MG63 (cell line): ENCODE measurements at regions not wholly inside any gene's neighbourhood (a gene's known extent, or its start where the extent isn't known, plus 50 kb on each side); places are given as distances from the start of the nearest gene placed in this dataset.

Source experiments
- DNase-seq: peaks from one replicate; pipeline ENCODE4 v3.0.0-alpha.2; 2020
- H3K27me3 ChIP-seq: fragments of 250-450 bp; sonication (Bioruptor Pico); 2 replicates; pipeline ENCODE4 v1.5.1; 2020; ENCODE audit warnings: mild to moderate bottlenecking, moderate library complexity
- H3K36me3 ChIP-seq: fragments of 250-450 bp; sonication (Bioruptor Pico); 2 replicates; pipeline ENCODE4 v1.5.1; 2020; ENCODE audit warnings: mild to moderate bottlenecking, moderate library complexity
- H3K4me3 ChIP-seq: fragments of 250-450 bp; sonication (Bioruptor Pico); 2 replicates; pipeline ENCODE4 v1.5.1; 2020; ENCODE audit warnings: mild to moderate bottlenecking, moderate library complexity
- H3K9me3 ChIP-seq: fragments of 250-450 bp; sonication (Bioruptor Pico); 2 replicates; pipeline ENCODE4 v1.5.1; 2020; ENCODE audit warnings: mild to moderate bottlenecking, moderate library complexity

GRCh38 chr5:173557123-173557903, 59.1 kb downstream of the BOD1 start:
- DNase-seq = no peak
- no peaks in the 10 kb centered on the region for H3K36me3 ChIP-seq
- H3K9me3 ChIP-seq = peaks cover 16% of the 10 kb centered on the region
- no peaks in the 10 kb centered on the region for H3K27me3 ChIP-seq
- no peak overlapping the region for H3K4me3 ChIP-seq

GRCh38 chr5:173556142-173557028, 60.1 kb downstream of the BOD1 start:
- H3K9me3 ChIP-seq = peaks cover 16% of the 10 kb centered on the region
- no peak overlapping the region for H3K4me3 ChIP-seq
- no peaks in the 10 kb centered on the region for H3K27me3 ChIP-seq
- no peaks in the 10 kb centered on the region for H3K36me3 ChIP-seq
- no peak for DNase-seq

GRCh38 chr5:173554989-173555705, 61.3 kb downstream of the BOD1 start:
- no peaks in the 10 kb centered on the region for H3K27me3 ChIP-seq
- H3K4me3 ChIP-seq = no peak overlapping the region
- H3K36me3 ChIP-seq = no peaks in the 10 kb centered on the region
- peaks cover 8% of the 10 kb centered on the region; the same call in 1 of the 2 replicates for H3K9me3 ChIP-seq
- no peak for DNase-seq

- H3K27me3 ChIP-seq = no peaks in the 10 kb centered on the region
- H3K36me3 ChIP-seq = no peaks in the 10 kb centered on the region
- no peaks in the 10 kb centered on the region for H3K9me3 ChIP-seq
- no peak overlapping the region for H3K4me3 ChIP-seq
- no peak for DNase-seq
These were observed 62.2 kb downstream of the BOD1 start for GRCh38 chr5:173554038-173554955.

- no peaks in the 10 kb centered on the region for H3K36me3 ChIP-seq
- no peak overlapping the region for H3K4me3 ChIP-seq
- H3K9me3 ChIP-seq = no peaks in the 10 kb centered on the region
These were observed 65.8 kb downstream of the BOD1 start for GRCh38 chr5:173550641-173551040.

GRCh38 chr5:173549644-173550043, 66.8 kb downstream of the BOD1 start:
- no peaks in the 10 kb centered on the region for H3K27me3 ChIP-seq
- no peak for DNase-seq
- H3K4me3 ChIP-seq = no peak overlapping the region
- H3K9me3 ChIP-seq = no peaks in the 10 kb centered on the region
- H3K36me3 ChIP-seq = no peaks in the 10 kb centered on the region

More at GRCh38 chr5:173550641-173551040, 65.8 kb downstream of the BOD1 start:
- H3K27me3 ChIP-seq = no peaks in the 10 kb centered on the region
- DNase-seq = no peak

GRCh38 chr5:173547579-173547978, 68.9 kb downstream of the BOD1 start:
- Histone ChIP-seq H3K36me3 (no peaks in the 10 kb centered on the region), H3K9me3 (no peaks in the 10 kb centered on the region), H3K4me3 (no peak overlapping the region), H3K27me3 (no peaks in the 10 kb centered on the region)
- no peak for DNase-seq

- no peak overlapping the region for H3K4me3 ChIP-seq
- no peaks in the 10 kb centered on the region; the same call in 1 of the 2 replicates for H3K27me3 ChIP-seq
- H3K36me3 ChIP-seq = no peaks in the 10 kb centered on the region
- no peaks in the 10 kb centered on the region for H3K9me3 ChIP-seq
- no peak for DNase-seq
These were observed 73.5 kb downstream of the BOD1 start for GRCh38 chr5:173542964-173543363.

- no peaks in the 10 kb centered on the region; the same call in 1 of the 2 replicates for H3K27me3 ChIP-seq
- H3K9me3 ChIP-seq = no peaks in the 10 kb centered on the region
- H3K4me3 ChIP-seq = no peak overlapping the region
- no peak for DNase-seq
- no peaks in the 10 kb centered on the region for H3K36me3 ChIP-seq
These were observed 74.3 kb downstream of the BOD1 start for GRCh38 chr5:173542159-173542558.

- no peaks in the 10 kb centered on the region for H3K36me3 ChIP-seq
- no peak overlapping the region for H3K4me3 ChIP-seq
- no peaks in the 10 kb centered on the region; the same call in 1 of the 2 replicates for H3K27me3 ChIP-seq
- H3K9me3 ChIP-seq = no peaks in the 10 kb centered on the region
- no peak for DNase-seq
These were observed 77.8 kb downstream of the BOD1 start for GRCh38 chr5:173538654-173539053.

GRCh38 chr5:173538018-173538417, 78.4 kb downstream of the BOD1 start:
- H3K4me3 ChIP-seq = no peak overlapping the region
- H3K36me3 ChIP-seq = no peaks in the 10 kb centered on the region
- DNase-seq = no peak
- no peaks in the 10 kb centered on the region; the same call in 1 of the 2 replicates for H3K27me3 ChIP-seq
- no peaks in the 10 kb centered on the region for H3K9me3 ChIP-seq

GRCh38 chr5:173537228-173537627, 79.2 kb downstream of the BOD1 start:
- Histone ChIP-seq H3K27me3 (no peaks in the 10 kb centered on the region; the same call in 1 of the 2 replicates), H3K36me3 (no peaks in the 10 kb centered on the region), H3K4me3 (no peak overlapping the region), H3K9me3 (no peaks in the 10 kb centered on the region)
- no peak for DNase-seq

GRCh38 chr5:173535976-173536639, 80.3 kb downstream of the BOD1 start:
- Histone ChIP-seq H3K4me3 (no peak overlapping the region), H3K9me3 (no peaks in the 10 kb centered on the region), H3K27me3 (no peaks in the 10 kb centered on the region; the same call in 1 of the 2 replicates), H3K36me3 (no peaks in the 10 kb centered on the region)
- DNase-seq = no peak

- H3K36me3 ChIP-seq = no peaks in the 10 kb centered on the region
- H3K9me3 ChIP-seq = no peaks in the 10 kb centered on the region
- no peak for DNase-seq
- H3K4me3 ChIP-seq = no peak overlapping the region
- H3K27me3 ChIP-seq = no peaks in the 10 kb centered on the region; the same call in 1 of the 2 replicates
These were observed 81.1 kb downstream of the BOD1 start for GRCh38 chr5:173535166-173535975.

- no peaks in the 10 kb centered on the region for H3K27me3 ChIP-seq
- DNase-seq = no peak
These were observed 81.8 kb downstream of the BOD1 start for GRCh38 chr5:173534664-173535063.

More at GRCh38 chr5:173534664-173535063, 81.8 kb downstream of the BOD1 start:
- H3K9me3 ChIP-seq = no peaks in the 10 kb centered on the region
- H3K36me3 ChIP-seq = no peaks in the 10 kb centered on the region
- H3K4me3 ChIP-seq = no peak overlapping the region
